Kidney (tissue), 13 donors: ENCODE measurements at regions not wholly inside any gene's neighbourhood (a gene's known extent, or its start where the extent isn't known, plus 50 kb on each side); places are given as distances from the start of the nearest gene placed in this dataset.

ENCODE experiments used
- DNase-seq, 5 donors: peaks; one replicate each; pipeline ENCODE4 v3.0.0-alpha.2; 2013 to 2020
- FAIRE-seq: peaks from 2 replicates; lab custom pipeline; 2012; peaks lifted over from hg19 to GRCh38; lab: Jason Lieb, UNC
- H3K27ac ChIP-seq, 2 donors: one replicate each; pipeline ENCODE4 v1.7.0; 2013; ENCODE audit warnings: low read depth in 2 of 2, low read length in 2 of 2, inconsistent platforms in 1 of 2
- H3K27me3 ChIP-seq: one replicate; pipeline ENCODE4 v1.7.1; 2013; ENCODE audit warnings: low read length, inconsistent platforms; ENCODE audit not compliant: control insufficient read depth, insufficient read depth
- H3K36me3 ChIP-seq, 3 donors: one replicate each; pipeline versions ENCODE4 v1.7.0 to v1.7.1; 2013; ENCODE audit warnings: low read length in 3 of 3, control low read depth in 1 of 3, inconsistent platforms in 1 of 3; ENCODE audit not compliant: insufficient read depth in 3 of 3, control insufficient read depth in 2 of 3
- H3K4me1 ChIP-seq, 3 donors: one replicate each; pipeline versions ENCODE4 v1.7.0 to v1.7.1; 2013; ENCODE audit warnings: low read length in 3 of 3, inconsistent platforms in 1 of 3, low read depth in 1 of 3; ENCODE audit not compliant: control insufficient read depth in 2 of 3, insufficient read depth in 2 of 3
- H3K4me3 ChIP-seq, 3 donors: one replicate each; pipeline versions ENCODE4 v1.7.0 to v1.8.1; 2013; ENCODE audit warnings: low read length in 3 of 3, control low read depth in 1 of 3, inconsistent platforms in 1 of 3
- H3K9ac ChIP-seq, 3 donors: one replicate each; pipeline versions ENCODE4 v1.7.0 to v1.7.1; 2013; ENCODE audit warnings: low read length in 3 of 3, control low read depth in 1 of 3, inconsistent platforms in 1 of 3
- H3K9me3 ChIP-seq, 3 donors: one replicate each; pipeline versions ENCODE4 v1.7.0 to v1.7.1; 2013; ENCODE audit warnings: low read length in 3 of 3, control low read depth in 1 of 3, inconsistent platforms in 1 of 3; ENCODE audit not compliant: control insufficient read depth in 2 of 3, insufficient read depth in 1 of 3
- CTCF ChIP-seq: IDR thresholded peaks from 3 replicates; pipeline ENCODE4 v1.5.1; 2012; ENCODE audit warnings: mild to moderate bottlenecking, moderate library complexity, borderline replicate concordance; ENCODE audit not compliant: insufficient read depth; ENCODE audit errors: extremely low read depth
- intact Hi-C: fragments of 100-400 bp; cut with DNase I; formaldehyde crosslinking; loops from one replicate; pipeline ENCODE4 v1.11.1; 2022
- donor health status: control.
- donor health status: control.
- donor health status: control.
- donor health status: control.
- donor health status: control.
- donor health status: DM: yes; HTN: yes; CAD: no.
- donor health status: Normal renal cell carcinoma (clear cell type).

GRCh38 chr3:132841621-132842020 is 119.4 kb upstream of the NPHP3 start:
- intact Hi-C loops = no loop called here
- Histone ChIP-seq H3K4me3 (no peak overlapping the region), H3K27ac (no peak overlapping the region), H3K9me3 (no peaks in the 10 kb centered on the region), H3K4me1 (no peaks in the 10 kb centered on the region), H3K9ac (no peak overlapping the region), H3K27me3 (no peaks in the 10 kb centered on the region), H3K36me3 (no peaks in the 10 kb centered on the region)
- DNase-seq = no peak
- no peak for FAIRE-seq
- TF ChIP-seq CTCF = no peak

- Histone ChIP-seq H3K9me3 (no peaks in the 10 kb centered on the region), H3K27ac (no peak overlapping the region), H3K36me3 (no peaks in the 10 kb centered on the region), H3K27me3 (no peaks in the 10 kb centered on the region), H3K4me3 (no peak overlapping the region), H3K4me1 (no peaks in the 10 kb centered on the region), H3K9ac (no peak overlapping the region)
- FAIRE-seq = no peak
- TF ChIP-seq CTCF = no peak
- DNase-seq = no peak
- intact Hi-C loops = no loop called here
Observed at GRCh38 chr3:132840201-132840700, 118.0 kb upstream of the NPHP3 start.

- no peak for FAIRE-seq
- Histone ChIP-seq H3K27me3 (no peaks in the 10 kb centered on the region), H3K9me3 (no peaks in the 10 kb centered on the region), H3K4me3 (no peak overlapping the region), H3K4me1 (no peaks in the 10 kb centered on the region), H3K9ac (no peak overlapping the region), H3K36me3 (no peaks in the 10 kb centered on the region), H3K27ac (no peak overlapping the region)
- no peak for DNase-seq
- no peak for TF ChIP-seq CTCF
- intact Hi-C loops = no loop called here
Observed at GRCh38 chr3:132838477-132838876, 116.3 kb upstream of the NPHP3 start.

GRCh38 chr3:132837615-132838014 is 115.4 kb upstream of the NPHP3 start:
- no peak for TF ChIP-seq CTCF
- no peaks in the 10 kb centered on the region for H3K36me3 ChIP-seq
- intact Hi-C loops = no loop called here

More at GRCh38 chr3:132837615-132838014, 115.4 kb upstream of the NPHP3 start:
- FAIRE-seq = no peak
- Histone ChIP-seq H3K27me3 (no peaks in the 10 kb centered on the region), H3K9ac (no peak overlapping the region), H3K4me1 (no peaks in the 10 kb centered on the region), H3K27ac (no peak overlapping the region), H3K4me3 (no peak overlapping the region), H3K9me3 (no peaks in the 10 kb centered on the region)
- no peak for DNase-seq
